ENCODE measurements at regions not wholly inside any gene's neighbourhood (a gene's known extent, or its start where the extent isn't known, plus 50 kb on each side); places are given as distances from the start of the nearest gene placed in this dataset.

DNA sequence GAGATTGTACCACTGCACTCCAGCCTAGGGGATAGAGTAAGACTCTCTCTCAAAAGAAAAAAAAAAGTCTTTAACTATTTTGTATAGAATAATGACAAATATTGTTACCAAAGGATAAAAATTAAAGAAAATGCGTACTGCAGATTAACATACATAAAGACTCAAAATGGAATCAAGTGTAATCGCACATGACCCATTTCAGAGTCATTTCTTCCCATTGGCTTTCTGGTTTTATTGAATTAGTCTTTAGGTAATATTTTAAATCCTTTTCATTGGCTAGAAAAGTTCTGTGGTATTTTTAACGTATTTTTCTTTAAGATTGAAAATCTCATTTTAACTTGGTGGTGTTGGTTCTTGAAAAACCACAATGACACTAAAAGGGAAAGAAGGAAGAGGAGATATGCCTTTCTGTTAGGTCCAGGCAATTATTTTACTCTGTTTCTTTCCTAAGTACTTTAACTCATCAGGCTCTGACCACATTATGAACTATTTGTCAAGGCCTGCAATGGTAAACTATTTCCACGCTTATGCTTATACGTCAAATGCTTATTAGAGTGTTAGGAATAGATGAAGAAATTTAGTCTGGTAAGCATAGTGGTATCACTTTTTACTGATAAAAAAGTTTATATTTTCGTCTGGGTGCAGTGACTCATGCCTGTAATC lies 52.3 kb downstream of the PLEKHG1 start:
- DNase-seq (ENCODE audit: low spot score): no peak

DNA sequence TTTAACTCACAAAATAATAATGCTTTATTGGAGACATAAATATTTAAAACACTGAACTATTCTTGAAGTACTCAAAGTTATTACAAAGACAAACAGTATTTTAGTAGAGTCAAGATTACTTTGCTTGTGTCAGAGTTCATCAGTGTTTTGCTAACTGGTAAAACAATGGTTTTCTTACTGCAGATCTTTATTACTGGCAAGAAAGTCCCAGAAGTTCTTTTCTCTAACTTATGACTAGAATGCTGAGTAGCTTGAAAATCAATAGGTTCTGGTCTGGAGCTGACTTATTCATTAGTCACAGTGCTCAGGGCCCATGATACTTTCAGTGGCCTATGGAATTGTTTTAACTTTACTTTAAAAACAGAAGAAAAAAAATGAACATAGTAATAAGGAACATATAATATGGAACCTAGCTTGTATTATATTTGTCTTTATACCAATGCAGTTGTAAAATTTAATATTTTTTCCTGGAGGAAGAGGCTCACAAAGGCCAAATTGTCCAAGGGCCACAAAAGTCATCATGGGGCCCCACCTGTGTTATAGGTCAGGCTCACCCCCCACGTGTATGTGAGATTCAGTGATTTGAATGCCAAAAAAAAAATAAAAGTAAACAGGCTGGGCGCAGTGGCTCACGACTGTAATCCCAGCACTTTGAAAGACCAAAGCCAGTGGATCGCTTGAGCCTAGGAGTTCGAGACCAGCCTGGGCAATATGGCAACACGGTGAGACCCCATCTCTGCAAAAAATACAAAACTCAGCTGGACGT lies 53.3 kb downstream of the PLEKHG1 start:
- DNase-seq (ENCODE audit: low spot score): no peak

GRCh38 chr6:150654608-150655007 lies 54.9 kb downstream of the PLEKHG1 start:
- DNase-seq (ENCODE audit: low spot score): no peak

DNA sequence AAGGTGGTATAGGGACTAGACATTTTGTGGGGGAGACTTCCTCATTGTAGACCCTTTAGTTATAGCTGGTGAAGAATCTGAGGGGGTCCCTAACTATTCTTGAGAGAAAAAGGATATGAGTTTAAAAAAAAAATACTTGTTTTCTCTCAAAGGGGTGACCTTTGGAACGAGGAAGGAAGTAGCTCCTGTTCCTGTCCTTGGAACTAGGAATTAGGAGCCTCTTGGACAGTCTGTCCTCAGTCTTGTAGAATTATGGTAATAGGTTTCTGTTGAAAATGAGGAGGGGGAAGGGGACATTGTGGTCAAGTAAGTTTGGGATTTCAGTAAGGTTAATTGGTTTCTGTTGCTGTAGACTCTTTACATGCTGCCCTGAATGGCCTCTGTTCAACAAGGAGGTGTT lies 56.5 kb downstream of the PLEKHG1 start:
- DNase-seq (ENCODE audit: low spot score): no peak

DNA sequence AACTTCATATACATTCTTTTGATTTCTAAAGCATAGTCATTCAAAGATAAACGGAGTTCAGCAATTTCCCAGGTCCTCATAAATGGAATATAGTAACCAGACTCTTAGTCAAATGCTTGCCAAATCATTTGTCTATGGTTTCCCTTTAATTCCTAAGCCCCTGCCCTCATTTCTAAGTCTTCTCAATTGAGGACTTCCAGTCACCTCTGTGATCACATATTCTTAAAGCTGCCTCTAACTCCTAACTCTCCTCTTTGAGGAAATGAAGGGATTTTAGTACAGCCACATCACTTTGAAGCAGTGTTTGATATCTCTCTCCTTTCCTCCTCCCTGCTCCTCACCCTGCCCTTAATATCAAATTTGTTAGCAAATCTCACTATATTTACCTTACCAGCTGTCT lies 58.7 kb downstream of the PLEKHG1 start:
- no peak for DNase-seq (ENCODE audit: low spot score)

DNA sequence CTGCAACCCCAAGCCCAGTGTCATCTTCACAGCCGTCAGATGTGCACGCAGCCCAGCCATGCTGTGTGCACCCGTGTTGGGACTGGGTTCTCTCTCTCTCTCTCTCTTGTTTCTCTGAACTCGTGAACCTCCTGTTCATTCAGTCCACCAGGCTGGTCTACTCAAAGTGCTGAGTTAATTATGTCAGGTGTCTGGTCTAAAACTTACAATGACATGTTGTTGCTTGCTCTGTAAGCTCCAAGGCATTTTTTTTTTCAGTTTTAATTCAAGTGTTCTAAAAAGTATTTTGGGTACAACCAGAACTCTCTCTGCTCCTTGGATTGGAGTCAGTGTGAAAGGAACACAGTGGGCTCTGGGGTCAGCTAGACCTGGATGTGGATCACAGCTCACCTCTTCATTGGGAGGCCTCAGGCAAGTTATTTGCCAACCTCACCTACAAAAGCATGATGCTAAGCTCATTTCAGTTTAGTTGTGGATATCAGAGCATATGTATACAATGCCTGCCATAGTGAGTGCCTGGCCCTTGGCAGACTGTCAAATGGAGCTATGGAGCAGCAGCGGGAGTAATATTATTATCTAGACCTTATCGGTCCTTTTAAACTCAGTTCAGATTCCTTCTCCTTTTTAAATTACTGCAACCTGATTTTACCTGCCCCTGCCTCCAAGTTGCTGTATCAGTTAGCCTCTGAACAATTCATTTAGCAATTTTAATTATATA lies 59.5 kb downstream of the PLEKHG1 start:
- DNase-seq (ENCODE audit: low spot score): no peak

DNA sequence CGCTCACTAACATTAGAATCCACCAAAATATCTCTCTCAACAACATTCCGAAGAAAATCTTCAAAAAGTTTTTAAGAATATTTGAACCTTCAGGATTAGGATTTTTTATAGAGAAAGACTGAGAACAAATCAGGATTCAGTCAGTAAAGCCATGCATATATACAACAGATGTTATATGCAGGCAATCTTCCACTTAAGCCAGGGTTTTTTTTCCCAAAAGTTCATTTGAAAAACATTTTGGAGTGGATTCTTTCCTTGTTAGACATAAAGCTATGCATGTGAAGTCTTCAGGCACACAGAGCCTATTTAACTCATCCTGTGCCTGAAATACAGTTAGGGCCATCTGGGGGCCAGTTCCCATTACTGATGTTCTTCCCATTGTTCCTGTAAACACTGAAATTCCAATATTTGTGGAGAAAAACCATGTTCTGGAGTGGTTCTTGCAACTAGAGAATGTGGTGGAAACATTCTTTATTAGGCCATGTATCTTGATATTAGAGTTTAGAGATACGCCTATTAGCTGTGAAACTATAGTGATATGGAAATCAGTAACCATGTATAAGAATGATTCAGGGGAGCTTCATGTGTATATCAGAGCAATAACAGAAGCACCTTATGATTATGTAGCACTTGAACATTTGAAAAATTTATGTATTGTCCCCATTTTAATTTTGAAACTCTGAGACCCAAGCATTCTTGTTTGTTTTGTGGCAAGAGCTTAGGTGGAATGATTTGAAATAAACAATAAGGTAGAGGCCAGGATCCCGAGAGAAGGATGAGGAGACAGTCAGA lies 61.7 kb downstream of the PLEKHG1 start:
- no peak for DNase-seq (ENCODE audit: low spot score)

DNA sequence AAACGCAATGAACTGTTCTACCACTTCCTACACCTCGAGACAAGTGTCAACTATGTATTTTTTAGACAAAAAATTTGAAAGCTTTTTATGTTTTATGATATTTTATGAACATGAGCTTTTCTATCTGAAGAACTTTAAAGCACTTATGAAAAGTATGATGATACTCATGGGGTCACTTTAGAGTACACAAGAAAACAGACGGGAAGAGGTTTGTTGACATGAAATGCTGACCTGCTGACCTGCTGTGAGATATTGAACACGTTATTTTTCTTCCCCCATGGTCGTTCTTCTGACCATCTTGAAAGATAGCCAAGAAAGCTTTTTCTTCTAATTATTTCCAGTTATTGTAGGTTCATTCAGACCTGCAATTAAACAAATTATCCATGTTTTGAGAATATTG lies 63.1 kb downstream of the PLEKHG1 start:
- no peak for DNase-seq (ENCODE audit: low spot score)

GRCh38 chr6:150664091-150664490 lies 64.4 kb downstream of the PLEKHG1 start:
- DNase-seq (ENCODE audit: low spot score): no peak

- no peak for DNase-seq (ENCODE audit: low spot score)
These were observed 66.4 kb downstream of the PLEKHG1 start for GRCh38 chr6:150666071-150666470.

DNA sequence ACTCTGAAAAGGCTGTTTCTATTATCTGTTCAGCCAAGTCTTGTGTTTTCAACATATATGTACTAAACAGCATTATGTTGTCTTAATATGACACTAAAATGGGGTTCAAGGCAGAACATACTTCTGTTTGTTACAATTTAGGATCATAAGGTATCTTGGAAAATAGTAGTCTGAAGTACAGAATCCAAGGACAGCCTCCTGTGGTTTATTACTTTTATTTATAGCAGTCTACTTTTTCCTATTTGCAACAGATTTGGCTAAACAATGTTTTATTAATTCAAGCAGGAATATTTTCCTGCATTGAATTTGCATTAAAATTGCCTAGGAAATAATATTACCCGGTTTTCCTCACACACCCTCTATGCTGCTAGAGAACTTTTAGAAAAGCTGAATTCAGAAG lies 67.7 kb downstream of the PLEKHG1 start:
- DNase-seq (ENCODE audit: low spot score): no peak

- DNase-seq (ENCODE audit: low spot score): no peak
These were observed 68.5 kb downstream of the PLEKHG1 start for GRCh38 chr6:150667977-150668716.

GRCh38 chr6:150668900-150669302 lies 69.2 kb downstream of the PLEKHG1 start:
- no peak for DNase-seq (ENCODE audit: low spot score)

DNA sequence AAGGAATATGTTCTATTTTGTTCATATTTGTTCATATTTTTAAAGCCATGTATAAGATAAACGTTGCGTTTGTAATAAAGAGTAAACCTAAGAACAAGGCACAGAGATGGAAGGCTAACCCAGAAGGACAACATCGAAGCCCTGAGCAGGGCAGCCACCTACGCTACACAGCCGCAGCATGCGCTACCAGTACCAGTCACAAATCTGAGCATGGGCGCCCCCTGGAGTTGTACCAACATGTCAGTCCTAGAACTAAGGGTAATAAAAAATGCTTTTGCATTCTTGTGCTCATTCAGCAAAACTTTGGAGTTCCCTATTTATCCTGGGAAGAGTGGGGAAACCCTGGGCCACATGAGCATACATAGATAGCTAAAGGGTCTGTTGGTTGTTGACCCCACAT lies 70.6 kb downstream of the PLEKHG1 start:
- DNase-seq (ENCODE audit: low spot score): no peak

DNA sequence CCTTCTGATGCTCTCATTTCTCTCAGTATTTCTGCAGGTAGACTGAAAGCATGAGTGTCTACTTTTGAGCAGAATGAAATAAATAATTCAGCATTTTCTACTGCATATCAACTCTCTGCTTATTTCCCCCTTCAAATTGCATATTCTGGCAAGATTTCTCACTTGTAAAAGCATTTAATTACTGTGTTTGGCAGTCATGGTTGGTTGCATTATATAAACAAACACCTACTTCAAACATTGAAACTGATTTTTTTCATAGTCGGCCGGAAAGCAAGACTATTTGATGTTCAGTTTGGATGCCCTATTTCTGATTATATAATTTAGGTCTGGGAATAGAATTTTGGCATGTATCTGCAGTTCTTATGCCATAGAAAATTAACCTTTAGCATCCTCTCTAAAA lies 73.1 kb downstream of the PLEKHG1 start:
- DNase-seq (ENCODE audit: low spot score): no peak

DNA sequence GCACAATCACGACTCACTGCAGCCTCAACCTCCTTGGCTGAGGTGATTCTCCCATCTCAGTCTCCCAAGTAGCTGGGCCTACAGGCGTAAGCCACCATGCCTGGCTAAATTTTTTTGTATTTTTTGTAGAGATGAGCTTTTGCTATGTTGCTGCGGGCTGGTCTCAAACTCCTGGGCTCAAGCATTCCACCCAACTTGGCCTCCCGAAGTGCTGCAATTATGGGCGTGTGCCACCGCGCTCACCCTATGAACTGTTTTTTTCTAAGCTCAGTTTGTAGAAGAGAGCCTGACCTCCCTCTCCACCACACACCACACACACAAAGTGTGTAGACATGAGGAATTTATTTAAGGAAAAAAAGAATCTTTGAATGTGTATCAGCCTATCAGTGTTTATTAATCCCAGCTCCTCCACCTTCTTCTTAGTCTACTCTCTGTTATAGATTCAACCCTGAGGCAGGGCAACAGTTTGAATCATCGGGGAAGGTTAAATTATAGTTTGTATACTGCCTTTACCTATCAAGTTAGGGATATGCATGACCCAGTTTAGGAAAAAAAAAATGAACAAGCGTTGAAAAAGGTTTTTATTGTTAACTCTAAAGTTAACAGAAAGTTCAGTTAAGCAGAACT lies 74.1 kb downstream of the PLEKHG1 start:
- no peak for DNase-seq (ENCODE audit: low spot score)

GRCh38 chr6:150676344-150676743 lies 76.7 kb downstream of the PLEKHG1 start:
- no peak for DNase-seq (ENCODE audit: low spot score)

DNA sequence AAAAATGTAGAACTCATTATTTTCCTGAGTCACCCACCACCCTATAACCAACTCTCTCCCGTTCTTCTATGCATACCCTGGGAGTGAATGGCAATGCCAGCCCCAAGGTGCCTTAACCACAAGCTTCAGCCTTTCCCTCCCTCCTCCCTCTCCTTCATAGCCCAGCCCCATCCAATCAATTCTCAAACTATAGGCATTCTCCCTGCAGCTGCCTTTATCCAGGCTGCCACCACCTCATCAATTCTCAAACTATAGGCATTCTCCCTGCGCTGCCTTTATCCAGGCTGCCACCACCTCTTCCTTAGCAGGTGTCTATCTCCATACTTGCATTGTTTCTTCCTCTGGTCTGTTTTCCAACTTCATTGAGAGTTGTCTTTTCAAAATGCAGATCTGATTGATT lies 77.1 kb downstream of the PLEKHG1 start:
- DNase-seq (ENCODE audit: low spot score): no peak

GRCh38 chr6:150680510-150680909 lies 80.8 kb downstream of the PLEKHG1 start:
- DNase-seq (ENCODE audit: low spot score): no peak

- no peak for DNase-seq (ENCODE audit: low spot score)
These were observed 82.1 kb downstream of the PLEKHG1 start for GRCh38 chr6:150681578-150682395.

All from CD4-positive, alpha-beta T cell treated with Interleukin-2 at 100 ng/mL for 4 hours (primary cell).